RKO (cell line): ENCODE measurements at regions not wholly inside any gene's neighbourhood (a gene's known extent, or its start where the extent isn't known, plus 50 kb on each side); places are given as distances from the start of the nearest gene placed in this dataset.

Source experiments
- DNase-seq: peaks from one replicate; pipeline ENCODE4 v3.0.0-alpha.2; 2016; ENCODE audit warnings: low spot score

DNA sequence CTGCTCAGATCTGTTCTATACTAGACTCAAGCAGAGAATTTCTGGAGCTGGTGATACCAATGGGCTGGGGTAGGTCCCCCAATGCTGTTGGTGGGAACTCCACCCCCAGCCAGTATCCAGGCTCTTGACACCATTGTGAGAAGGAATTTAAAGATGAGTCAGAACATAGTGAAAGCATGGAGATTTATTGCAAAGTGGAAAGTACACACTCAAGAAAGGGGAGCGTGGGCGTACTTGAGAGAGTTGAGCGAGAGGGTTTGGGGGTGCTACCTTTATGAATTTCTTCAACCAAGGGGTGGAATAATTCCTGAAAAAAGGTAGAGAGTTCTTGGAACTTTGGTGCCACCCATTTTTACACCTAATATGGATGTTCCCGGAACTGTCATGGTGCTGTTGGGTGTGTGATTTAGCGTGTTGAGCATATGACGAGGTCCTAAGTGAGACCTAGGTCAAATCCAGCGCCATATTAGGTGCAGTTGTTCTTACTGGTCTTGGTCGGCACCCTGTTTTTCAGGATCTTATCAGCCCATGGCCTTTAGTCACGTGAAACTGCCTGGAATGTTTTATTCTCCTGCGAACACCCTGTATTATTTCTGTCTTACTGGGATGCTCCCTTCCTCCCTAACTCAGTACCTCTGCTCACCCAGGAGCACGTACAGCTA lies 122.0 kb upstream of the AHR start:
- DNase-seq = no peak

DNA sequence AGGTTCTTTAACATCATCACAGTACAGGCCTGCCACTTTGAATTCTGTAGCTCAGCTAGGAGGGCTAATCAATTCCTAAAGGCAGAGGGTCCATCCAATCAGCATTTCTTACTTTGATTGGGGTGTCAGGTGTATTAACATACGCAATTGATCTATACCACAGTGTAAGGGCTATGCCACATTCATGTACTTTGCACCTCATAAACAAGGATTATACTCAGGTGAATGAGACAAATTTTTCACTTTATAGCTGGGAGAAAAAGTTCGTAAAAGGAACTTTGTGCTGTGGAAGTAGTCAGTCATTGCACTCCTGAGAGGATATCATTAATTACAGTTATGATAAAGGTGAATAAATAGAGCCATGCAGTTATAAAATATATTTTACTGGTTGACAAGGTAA lies 119.9 kb upstream of the AHR start:
- DNase-seq = no peak

DNA sequence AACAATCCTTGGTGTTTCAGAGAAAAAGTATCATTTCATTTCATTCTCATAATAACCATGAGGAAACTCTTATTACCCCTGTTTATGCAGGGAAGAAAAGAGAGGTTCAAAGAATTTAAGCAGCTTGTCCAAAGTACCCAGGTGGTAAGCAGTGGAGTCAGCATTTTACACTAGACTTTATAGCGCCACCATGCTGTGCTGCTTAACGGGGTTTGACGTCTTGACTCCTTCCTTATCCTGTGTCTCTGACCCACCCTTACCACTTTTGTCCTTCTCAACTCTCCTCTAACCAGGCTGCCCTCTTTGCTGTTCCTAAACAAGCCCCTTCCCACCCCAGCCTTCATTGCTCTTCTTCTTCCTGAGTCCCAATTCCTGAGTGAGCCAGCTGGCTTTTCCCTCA lies 117.0 kb upstream of the AHR start:
- no peak for DNase-seq

DNA sequence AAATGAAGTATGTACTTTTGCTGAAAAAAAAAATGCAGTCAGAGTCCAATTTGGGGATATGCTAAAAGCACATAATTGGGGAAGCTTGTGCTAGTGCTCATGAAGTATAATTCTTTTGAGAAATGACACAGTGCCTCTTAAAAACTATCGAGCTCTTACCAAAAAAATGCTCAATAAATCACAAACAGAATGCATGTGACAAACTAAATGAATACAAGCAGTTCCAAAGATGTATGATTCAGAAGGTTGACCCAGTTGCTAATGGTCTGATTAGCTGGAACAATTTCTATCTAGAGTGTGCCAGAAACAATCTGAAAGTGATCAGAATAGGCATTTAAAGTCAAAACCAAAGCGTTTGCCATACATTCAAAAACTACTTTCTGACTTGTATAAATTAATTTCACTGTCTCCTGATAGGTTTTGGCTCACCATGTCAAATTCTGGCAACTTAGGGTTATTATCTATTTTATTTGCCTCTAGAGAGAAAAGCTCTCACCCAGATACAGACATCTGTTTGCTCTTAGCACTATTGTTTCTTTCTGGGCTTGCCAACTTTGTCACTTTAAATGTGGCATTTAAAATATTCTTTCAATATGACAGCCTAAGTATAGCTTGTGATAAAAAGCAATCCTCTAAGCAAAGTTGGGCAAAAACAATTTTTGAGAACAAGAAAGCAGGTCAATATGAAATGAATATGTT lies 114.7 kb upstream of the AHR start:
- DNase-seq = no peak

DNA sequence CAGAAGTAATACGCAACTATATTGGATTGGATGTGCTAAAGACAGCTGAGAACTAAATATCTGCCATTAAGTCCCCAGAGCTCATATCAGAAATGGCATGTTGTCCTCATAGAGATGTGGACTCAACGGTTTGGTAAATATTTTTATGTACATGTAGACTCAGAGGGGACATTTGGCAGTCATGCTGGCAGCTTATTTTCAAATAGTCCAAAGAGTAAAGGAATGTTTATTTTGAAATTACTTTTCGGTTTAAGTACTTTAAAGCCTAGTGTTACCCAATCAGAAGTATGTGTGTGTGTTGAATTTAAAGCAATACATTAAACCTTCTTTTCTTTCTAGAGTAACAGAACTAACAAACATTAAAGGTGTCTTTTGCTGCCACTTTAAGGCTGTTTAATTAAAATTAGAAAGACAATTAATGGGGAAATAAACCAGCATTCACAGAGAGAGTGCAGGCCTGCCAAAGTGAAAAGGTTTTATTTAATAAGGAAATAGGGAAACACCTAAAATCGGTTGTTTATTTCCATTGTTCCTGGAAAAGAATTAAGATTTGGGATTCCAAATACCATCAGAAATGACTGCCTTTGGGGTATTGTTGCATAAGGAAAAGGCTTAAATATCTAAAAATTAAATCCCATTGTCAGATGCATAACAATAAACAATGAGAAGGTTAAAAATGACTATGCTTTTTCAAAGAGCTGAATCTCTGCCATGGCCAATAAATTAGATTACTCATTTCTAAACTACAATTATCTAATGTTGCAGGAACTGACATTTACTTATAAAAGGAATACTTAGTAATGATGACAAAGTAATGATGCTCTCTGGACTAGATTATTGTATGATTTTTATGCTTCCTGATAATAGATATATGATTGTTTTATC lies 113.4 kb upstream of the AHR start:
- DNase-seq = no peak

GRCh38 chr7:17185690-17186070 lies 112.8 kb upstream of the AHR start:
- DNase-seq = no peak

DNA sequence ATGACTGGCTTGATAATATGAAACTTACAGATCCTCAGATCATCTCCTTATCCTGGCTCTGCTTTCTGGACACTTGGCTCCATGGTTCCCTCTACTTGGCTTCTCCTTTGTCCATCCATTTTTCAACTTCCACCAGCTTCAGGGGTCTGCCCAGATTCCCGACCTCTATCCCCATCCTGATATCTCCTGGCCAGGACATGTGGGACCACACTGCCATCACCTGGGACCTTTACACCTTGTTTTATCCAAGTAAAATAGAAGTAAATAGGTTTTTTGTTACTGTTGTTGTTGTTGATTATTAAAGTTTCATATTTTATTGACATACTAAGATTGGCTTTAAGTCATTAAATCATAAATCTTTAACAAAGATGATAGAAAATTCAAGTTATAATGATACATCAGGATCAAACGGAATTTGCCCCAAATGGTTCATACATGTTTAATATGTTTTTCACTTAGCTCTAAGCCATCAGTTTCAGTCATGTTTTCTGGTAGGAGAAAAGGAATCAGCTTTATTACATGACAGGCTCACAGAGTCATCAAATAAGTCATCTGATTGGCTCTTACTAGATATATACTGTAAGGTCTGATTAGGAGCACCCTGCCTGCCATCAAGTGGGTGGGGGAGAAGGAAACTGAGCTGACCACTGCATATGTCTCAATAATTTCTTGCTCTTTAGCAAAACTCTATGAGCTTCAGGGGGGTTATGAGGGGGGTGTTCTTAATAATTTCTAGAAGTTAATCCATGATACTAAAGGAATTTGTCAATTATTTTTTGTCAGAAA lies 111.5 kb upstream of the AHR start:
- no peak for DNase-seq

GRCh38 chr7:17194656-17195055 lies 103.8 kb upstream of the AHR start:
- DNase-seq = no peak

DNA sequence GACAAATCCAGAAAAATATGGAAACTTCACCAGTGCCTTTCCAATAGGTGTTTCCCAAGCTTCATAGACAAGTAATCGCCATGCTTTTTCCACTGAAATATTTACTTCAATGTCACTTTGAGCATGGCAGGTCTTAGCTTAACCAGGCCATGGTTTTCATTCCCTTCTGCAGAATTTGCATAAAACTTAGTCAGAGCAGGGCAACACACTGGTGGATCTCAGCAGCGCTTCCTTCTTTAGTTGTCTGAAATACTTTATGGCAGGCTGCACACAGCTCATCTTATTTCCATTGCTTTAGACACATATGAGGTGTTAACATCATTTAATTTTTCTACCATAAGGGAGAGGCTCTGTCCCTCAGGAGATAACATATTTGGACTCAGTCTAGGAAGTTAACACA lies 102.9 kb upstream of the AHR start:
- DNase-seq = no peak

GRCh38 chr7:17205910-17206309 lies 92.5 kb upstream of the AHR start:
- no peak for DNase-seq

DNA sequence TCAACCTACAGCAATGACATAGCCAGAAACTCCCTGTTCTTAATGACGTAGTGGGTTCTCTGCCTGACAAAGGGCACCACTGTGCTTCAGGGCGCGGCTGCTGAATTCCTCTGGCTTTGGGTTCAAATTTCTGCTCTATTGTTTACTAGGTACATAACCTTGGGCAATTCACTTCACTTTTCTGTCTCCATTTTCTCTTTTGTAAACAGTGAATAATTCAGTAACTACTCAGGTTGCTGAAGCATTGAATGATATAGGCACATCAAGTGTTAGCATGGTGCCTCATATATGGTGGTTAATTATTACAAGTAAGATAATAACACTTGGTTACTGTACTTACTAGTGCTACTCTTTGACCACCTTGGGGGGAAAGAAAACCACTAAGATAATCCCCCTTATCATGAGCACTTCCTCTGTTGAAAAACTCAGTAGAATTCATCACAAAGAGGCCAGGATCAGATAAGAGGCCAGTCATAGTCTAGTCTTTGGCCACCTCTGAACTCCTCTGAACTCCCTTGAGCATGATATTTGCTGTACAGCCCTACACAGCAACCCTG lies 92.0 kb upstream of the AHR start:
- DNase-seq = no peak

DNA sequence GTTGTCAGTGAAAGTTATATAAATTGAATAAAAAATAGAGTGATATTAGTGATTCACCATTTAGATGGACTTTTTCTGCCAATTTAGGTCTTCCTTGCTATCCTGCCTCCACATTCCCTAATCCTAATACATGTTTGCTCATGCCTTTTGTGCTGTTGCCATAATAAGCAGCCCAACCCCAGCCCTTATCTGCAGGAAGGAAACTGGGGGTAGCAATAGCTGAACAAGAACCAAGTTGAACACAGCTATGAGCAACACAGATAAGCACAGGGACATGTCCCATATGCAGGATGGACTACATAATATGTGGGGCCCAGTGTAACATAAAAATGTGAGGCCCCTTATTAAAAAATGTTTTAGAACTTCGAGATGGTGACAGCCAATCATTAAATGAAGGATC lies 91.2 kb upstream of the AHR start:
- no peak for DNase-seq

- DNase-seq = no peak
Observed at GRCh38 chr7:17209101-17209500, 89.4 kb upstream of the AHR start.

DNA sequence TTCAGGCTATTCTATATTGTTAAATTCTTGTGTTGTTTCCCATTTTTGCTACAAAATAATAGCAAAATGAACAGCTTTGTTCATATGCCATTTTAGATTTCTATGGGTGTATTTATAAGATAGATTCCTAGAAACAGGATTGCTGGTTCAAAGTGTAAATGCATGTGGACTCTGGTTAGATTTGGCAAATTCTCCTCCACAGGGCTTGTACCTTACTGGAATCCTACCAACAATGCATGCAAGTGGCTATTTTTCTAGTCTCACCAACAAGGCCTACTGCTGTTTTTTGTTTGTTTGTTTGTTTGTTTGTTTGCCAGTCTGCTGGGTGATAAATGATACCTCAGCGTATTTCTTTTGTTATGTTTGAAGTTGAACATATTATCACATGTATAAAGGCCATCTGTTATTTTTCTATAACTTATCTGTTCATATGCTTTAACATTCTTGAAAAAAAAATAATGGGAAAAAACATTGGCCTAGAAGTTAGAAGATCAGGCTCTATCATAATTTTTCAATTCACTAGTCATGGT lies 87.1 kb upstream of the AHR start:
- DNase-seq = no peak

DNA sequence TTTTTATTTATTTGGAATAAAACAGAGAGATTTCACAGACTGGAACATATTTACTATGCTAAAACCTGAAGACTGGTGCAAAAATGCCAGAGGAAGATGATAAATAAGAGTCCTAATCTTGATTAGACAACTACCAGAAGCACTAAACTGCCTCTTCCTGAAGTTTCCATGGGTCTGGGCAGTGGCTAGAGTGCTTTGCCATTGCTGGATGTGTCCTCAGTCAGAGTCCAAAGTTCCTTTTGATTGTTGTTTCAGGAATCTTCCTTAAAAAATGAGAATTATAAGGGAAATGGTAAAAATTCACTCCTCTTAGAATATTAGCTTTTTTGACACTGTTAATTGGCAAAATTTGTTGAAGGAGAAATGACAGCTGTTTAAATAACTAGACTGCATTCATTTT lies 86.3 kb upstream of the AHR start:
- DNase-seq = no peak

DNA sequence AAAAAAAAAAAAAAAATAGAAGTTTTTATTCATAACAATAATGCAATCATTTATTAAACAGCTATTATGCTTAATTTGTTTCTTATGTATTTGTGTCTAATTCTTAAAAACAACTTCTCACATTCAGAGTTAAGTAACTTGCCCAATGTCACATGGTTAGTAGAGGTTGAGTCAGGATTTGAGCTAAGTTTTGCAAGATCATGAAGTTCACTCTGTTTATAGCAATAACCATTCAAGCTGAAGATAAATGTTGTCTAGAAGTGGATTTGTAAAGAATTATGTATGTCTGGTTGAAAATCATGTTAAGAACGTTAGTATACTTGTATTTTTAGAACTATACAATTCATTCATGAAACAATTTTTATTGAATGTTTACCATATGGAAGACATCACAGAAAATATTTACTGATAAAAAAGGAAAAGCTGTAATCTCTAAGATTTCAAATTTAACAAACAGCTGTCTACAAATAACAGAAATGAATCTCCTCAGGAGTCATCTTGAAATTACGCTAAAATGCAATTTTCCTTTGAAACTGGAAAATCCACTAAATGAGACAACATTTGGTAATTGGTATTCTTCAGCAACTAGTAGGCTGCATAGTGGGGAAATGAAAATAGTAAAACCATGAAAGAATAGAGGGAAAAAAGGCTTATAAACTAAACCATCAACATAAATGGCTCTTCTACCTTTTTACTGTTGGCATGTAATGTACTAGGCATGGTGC lies 70.5 kb upstream of the AHR start:
- no peak for DNase-seq

GRCh38 chr7:17229228-17229627 lies 69.2 kb upstream of the AHR start:
- DNase-seq = no peak

- DNase-seq = no peak
Observed at GRCh38 chr7:17230099-17230807, 68.2 kb upstream of the AHR start.

DNA sequence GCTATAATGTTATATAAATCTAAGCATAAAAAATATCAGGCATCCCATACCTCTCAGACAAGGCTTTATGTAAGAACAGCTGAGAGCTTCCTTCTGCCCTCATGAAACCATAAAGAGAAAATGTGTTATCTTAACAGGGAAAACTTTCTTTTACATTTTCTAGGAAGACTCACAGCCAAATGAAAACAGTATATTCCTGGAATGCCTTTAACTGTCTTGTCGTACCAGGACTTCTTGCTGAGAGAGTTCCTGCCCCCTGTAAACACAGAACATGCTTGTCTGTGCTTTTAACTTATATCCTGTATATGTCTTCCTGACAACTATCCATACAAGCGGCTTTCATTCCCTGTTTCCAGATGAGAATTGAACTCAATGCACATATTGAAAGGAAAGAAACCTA lies 64.8 kb upstream of the AHR start:
- no peak for DNase-seq

GRCh38 chr7:17234030-17234397 lies 64.4 kb upstream of the AHR start:
- no peak for DNase-seq
